WTC11 (cell line): ENCODE measurements at regions not wholly inside any gene's neighbourhood (a gene's known extent, or its start where the extent isn't known, plus 50 kb on each side); places are given as distances from the start of the nearest gene placed in this dataset.

Experiments
- ATAC-seq: fragments of 200-7000 bp; cut with Tn5 transposase; 2 replicates; pipeline ENCODE4 v1.10.0; 2021; ENCODE audit warnings: mild to moderate bottlenecking, moderate library complexity
- CTCF ChIA-PET: fragments of 300-600 bp; sonication (Branson Sonifier 250); formaldehyde crosslinking; loops from one replicate; lab custom pipeline; 2021; ENCODE audit warnings: antibody characterized with exemption; lab: Charles Lee
- POLR2A ChIA-PET: fragments of 350-600 bp; sonication (Branson Sonifier 250); formaldehyde crosslinking; loops from one replicate; lab custom pipeline; 2021; ENCODE audit warnings: antibody characterized with exemption; lab: Charles Lee
- DNase-seq: peaks from one replicate; pipeline ENCODE4 v3.0.0; 2021; ENCODE audit warnings: low spot score
- H3K27ac Mint-ChIP-seq: 2 replicates; pipeline ENCODE4 v1.8.0; 2021; ENCODE audit warnings: mixed read lengths
- H3K27me3 Mint-ChIP-seq: 2 replicates; pipeline ENCODE4 v1.8.0; 2021; ENCODE audit warnings: low read depth, mild to moderate bottlenecking, moderate library complexity, mixed read lengths
- H3K36me3 Mint-ChIP-seq: 2 replicates; pipeline ENCODE4 v1.8.0; 2021; ENCODE audit warnings: mixed read lengths
- H3K4me1 Mint-ChIP-seq: 2 replicates; pipeline ENCODE4 v1.8.0; 2022; ENCODE audit warnings: mixed read lengths
- H3K4me3 Mint-ChIP-seq: 2 replicates; pipeline ENCODE4 v1.8.0; 2021; ENCODE audit warnings: mild to moderate bottlenecking, moderate library complexity, mixed read lengths
- H3K9me3 Mint-ChIP-seq: 2 replicates; pipeline ENCODE4 v1.8.0; 2021; ENCODE audit warnings: mixed read lengths
- ATF1 ChIP-seq: sonication (generic); formaldehyde crosslinking; IDR thresholded peaks from 2 replicates; pipeline ENCODE4 v1.8.1; 2023; ENCODE audit warnings: mild to moderate bottlenecking, moderate library complexity, missing genetic modification reagents
- ELF4 ChIP-seq: sonication (generic); formaldehyde crosslinking; IDR thresholded peaks from 2 replicates; pipeline ENCODE4 v1.8.1; 2022; ENCODE audit warnings: low read depth, mild to moderate bottlenecking, moderate library complexity, missing genetic modification reagents
- EMX1 ChIP-seq: fragments of 250-450 bp; sonication (Bioruptor Pico); IDR thresholded peaks from 2 replicates; pipeline ENCODE4 v1.8.0; 2021; ENCODE audit warnings: mild to moderate bottlenecking
- ESRRA ChIP-seq: sonication (generic); formaldehyde crosslinking; IDR thresholded peaks from 2 replicates; pipeline ENCODE4 v1.8.1; 2022; ENCODE audit warnings: mild to moderate bottlenecking, missing genetic modification reagents, borderline replicate concordance
- GTF2I ChIP-seq: fragments of 250-450 bp; sonication (Bioruptor Pico); conservative IDR thresholded peaks from 2 replicates; pipeline ENCODE4 v1.4.0; 2021; ENCODE audit warnings: mild to moderate bottlenecking
- MYBL2 ChIP-seq: sonication (generic); formaldehyde crosslinking; IDR thresholded peaks from 2 replicates; pipeline ENCODE4 v1.8.1; 2023; ENCODE audit warnings: mild to moderate bottlenecking, moderate library complexity, missing genetic modification reagents
- NR2C2 ChIP-seq: sonication (generic); formaldehyde crosslinking; IDR thresholded peaks from 2 replicates; pipeline ENCODE4 v1.8.0; 2022; ENCODE audit warnings: mild to moderate bottlenecking, missing genetic modification reagents
- RELA ChIP-seq: sonication (generic); formaldehyde crosslinking; IDR thresholded peaks from 2 replicates; pipeline ENCODE4 v1.8.1; 2022; ENCODE audit warnings: missing genetic modification reagents, mild to moderate bottlenecking, borderline replicate concordance
- RORB ChIP-seq: fragments of 250-450 bp; sonication (Bioruptor Pico); IDR thresholded peaks from 2 replicates; pipeline ENCODE4 v1.9.0; 2021; ENCODE audit warnings: mild to moderate bottlenecking
- SMAD4 ChIP-seq: sonication (generic); formaldehyde crosslinking; IDR thresholded peaks from 2 replicates; pipeline ENCODE4 v1.8.0; 2022; ENCODE audit warnings: mild to moderate bottlenecking, missing genetic modification reagents
- TEAD4 ChIP-seq: sonication (generic); formaldehyde crosslinking; IDR thresholded peaks from 2 replicates; pipeline ENCODE4 v1.8.0; 2022; ENCODE audit warnings: mild to moderate bottlenecking, missing genetic modification reagents
- ZNF232 ChIP-seq: sonication (generic); formaldehyde crosslinking; IDR thresholded peaks from 2 replicates; pipeline ENCODE4 v1.8.0; 2022; ENCODE audit warnings: mild to moderate bottlenecking, missing genetic modification reagents
- ZNF671 ChIP-seq: fragments of 250-450 bp; sonication (Bioruptor Pico); IDR thresholded peaks from 2 replicates; pipeline ENCODE4 v1.8.0; 2021; ENCODE audit warnings: mild to moderate bottlenecking
- TF ChIP-seq, protein P1 (sequence below): fragments of 200-600 bp; IDR thresholded peaks from 2 replicates; pipeline ENCODE4 v1.8.0; 2022; ENCODE audit warnings: antibody characterized with exemption
- TF ChIP-seq, protein P2 (sequence below): fragments of 250-450 bp; sonication (Bioruptor Pico); conservative IDR thresholded peaks from 2 replicates; pipeline ENCODE4 v1.9.0; 2021; ENCODE audit warnings: mild to moderate bottlenecking
- TF ChIP-seq, protein P3 (sequence below): sonication (generic); formaldehyde crosslinking; IDR thresholded peaks from 2 replicates; pipeline ENCODE4 v1.8.0; 2023; ENCODE audit warnings: missing genetic modification reagents, mild to moderate bottlenecking, borderline replicate concordance
- TF ChIP-seq, protein P4 (sequence below): sonication (generic); formaldehyde crosslinking; IDR thresholded peaks from 2 replicates; pipeline ENCODE4 v1.8.1; 2023; ENCODE audit warnings: mild to moderate bottlenecking, missing genetic modification reagents
- TF ChIP-seq, protein P5 (sequence below): sonication (generic); formaldehyde crosslinking; IDR thresholded peaks from 2 replicates; pipeline ENCODE4 v1.8.0; 2023; ENCODE audit warnings: mild to moderate bottlenecking, missing genetic modification reagents

DNA sequence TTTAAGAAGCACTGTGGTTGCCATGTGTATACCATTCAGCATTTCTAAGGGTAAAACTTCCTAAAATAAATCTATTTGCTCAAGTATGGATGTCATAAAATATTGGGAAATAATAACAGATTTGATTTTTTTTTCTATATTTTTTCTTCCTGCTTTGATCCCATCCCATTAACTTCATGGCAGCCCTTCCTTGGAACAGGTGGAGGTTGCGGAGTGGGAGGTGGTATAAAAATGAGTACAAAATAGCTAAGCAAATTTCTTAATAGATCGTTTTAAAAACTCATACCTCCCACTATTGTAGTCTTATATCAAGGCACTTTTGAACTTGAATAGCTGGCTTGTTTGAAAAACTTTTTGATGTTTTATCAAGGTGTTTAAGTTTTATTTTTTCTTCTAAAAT, 152.1 kb upstream of the KYNU start:
- peaks cover 27% of the 10 kb centered on the region for H3K36me3 Mint-ChIP-seq

More for the DNA sequence above, 152.1 kb upstream of the KYNU start:
- Mint-ChIP-seq H3K4me3 (no peak overlapping the region), H3K27ac (no peak overlapping the region), H3K4me1 (peaks cover 21% of the 10 kb centered on the region), H3K9me3 (peaks cover 33% of the 10 kb centered on the region), H3K27me3 (no peaks in the 10 kb centered on the region; the same call in 1 of the 2 replicates)
- no peak for TF ChIP-seq ATF1 (CRISPR knock-in tag)
- no peak for TF ChIP-seq SMAD4 (CRISPR knock-in tag)
- no peak for TF ChIP-seq MYBL2
- TF ChIP-seq, protein P1, sequence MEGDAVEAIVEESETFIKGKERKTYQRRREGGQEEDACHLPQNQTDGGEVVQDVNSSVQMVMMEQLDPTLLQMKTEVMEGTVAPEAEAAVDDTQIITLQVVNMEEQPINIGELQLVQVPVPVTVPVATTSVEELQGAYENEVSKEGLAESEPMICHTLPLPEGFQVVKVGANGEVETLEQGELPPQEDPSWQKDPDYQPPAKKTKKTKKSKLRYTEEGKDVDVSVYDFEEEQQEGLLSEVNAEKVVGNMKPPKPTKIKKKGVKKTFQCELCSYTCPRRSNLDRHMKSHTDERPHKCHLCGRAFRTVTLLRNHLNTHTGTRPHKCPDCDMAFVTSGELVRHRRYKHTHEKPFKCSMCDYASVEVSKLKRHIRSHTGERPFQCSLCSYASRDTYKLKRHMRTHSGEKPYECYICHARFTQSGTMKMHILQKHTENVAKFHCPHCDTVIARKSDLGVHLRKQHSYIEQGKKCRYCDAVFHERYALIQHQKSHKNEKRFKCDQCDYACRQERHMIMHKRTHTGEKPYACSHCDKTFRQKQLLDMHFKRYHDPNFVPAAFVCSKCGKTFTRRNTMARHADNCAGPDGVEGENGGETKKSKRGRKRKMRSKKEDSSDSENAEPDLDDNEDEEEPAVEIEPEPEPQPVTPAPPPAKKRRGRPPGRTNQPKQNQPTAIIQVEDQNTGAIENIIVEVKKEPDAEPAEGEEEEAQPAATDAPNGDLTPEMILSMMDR, result no peak
- TF ChIP-seq, protein P2, sequence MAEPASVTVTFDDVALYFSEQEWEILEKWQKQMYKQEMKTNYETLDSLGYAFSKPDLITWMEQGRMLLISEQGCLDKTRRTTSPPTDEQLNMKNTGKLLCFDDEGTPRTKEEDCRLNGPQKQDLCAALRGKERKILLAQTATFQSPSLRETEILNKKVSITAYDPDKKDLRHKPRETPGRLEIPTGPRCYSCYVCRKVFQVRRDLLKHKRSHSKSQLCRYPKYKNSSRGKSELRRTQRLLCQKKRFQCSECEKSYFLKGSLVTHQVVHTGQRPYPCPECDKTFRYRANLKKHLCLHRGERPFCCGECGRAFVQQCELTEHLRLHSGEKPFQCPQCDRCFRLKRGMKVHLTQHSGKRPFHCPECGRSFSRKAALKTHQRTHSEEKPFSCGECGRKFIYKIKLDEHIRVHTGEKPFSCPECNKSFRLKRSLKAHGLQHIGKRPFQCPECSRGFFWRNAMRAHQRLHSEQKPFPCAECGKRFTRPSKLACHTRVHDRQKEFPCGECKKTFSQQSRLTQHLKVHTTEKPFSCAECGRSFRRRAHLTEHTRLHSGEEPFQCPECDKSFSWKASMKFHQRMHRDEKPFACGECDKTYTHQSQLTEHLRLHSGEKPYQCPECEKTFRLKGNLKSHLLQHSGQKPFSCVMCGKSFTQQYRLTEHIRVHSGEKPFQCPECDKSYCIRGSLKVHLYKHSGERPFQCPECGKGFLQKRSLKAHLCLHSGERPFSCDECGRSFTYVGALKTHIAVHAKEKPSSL, result no peak
- TF ChIP-seq GTF2I (CRISPR knock-in tag), result no peak
- TF ChIP-seq, protein P3, sequence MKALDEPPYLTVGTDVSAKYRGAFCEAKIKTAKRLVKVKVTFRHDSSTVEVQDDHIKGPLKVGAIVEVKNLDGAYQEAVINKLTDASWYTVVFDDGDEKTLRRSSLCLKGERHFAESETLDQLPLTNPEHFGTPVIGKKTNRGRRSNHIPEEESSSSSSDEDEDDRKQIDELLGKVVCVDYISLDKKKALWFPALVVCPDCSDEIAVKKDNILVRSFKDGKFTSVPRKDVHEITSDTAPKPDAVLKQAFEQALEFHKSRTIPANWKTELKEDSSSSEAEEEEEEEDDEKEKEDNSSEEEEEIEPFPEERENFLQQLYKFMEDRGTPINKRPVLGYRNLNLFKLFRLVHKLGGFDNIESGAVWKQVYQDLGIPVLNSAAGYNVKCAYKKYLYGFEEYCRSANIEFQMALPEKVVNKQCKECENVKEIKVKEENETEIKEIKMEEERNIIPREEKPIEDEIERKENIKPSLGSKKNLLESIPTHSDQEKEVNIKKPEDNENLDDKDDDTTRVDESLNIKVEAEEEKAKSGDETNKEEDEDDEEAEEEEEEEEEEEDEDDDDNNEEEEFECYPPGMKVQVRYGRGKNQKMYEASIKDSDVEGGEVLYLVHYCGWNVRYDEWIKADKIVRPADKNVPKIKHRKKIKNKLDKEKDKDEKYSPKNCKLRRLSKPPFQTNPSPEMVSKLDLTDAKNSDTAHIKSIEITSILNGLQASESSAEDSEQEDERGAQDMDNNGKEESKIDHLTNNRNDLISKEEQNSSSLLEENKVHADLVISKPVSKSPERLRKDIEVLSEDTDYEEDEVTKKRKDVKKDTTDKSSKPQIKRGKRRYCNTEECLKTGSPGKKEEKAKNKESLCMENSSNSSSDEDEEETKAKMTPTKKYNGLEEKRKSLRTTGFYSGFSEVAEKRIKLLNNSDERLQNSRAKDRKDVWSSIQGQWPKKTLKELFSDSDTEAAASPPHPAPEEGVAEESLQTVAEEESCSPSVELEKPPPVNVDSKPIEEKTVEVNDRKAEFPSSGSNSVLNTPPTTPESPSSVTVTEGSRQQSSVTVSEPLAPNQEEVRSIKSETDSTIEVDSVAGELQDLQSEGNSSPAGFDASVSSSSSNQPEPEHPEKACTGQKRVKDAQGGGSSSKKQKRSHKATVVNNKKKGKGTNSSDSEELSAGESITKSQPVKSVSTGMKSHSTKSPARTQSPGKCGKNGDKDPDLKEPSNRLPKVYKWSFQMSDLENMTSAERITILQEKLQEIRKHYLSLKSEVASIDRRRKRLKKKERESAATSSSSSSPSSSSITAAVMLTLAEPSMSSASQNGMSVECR (CRISPR knock-in tag), result no peak
- no peak for TF ChIP-seq NR2C2
- TF ChIP-seq, protein P4, sequence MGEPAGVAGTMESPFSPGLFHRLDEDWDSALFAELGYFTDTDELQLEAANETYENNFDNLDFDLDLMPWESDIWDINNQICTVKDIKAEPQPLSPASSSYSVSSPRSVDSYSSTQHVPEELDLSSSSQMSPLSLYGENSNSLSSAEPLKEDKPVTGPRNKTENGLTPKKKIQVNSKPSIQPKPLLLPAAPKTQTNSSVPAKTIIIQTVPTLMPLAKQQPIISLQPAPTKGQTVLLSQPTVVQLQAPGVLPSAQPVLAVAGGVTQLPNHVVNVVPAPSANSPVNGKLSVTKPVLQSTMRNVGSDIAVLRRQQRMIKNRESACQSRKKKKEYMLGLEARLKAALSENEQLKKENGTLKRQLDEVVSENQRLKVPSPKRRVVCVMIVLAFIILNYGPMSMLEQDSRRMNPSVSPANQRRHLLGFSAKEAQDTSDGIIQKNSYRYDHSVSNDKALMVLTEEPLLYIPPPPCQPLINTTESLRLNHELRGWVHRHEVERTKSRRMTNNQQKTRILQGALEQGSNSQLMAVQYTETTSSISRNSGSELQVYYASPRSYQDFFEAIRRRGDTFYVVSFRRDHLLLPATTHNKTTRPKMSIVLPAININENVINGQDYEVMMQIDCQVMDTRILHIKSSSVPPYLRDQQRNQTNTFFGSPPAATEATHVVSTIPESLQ (CRISPR knock-in tag), result no peak
- no peak for TF ChIP-seq ESRRA (CRISPR knock-in tag)
- TF ChIP-seq RORB (CRISPR knock-in tag), result no peak
- no peak for TF ChIP-seq ELF4 (CRISPR knock-in tag)
- TF ChIP-seq TEAD4 (CRISPR knock-in tag), result no peak
- TF ChIP-seq ZNF671 (CRISPR knock-in tag), result no peak
- TF ChIP-seq, protein P5, sequence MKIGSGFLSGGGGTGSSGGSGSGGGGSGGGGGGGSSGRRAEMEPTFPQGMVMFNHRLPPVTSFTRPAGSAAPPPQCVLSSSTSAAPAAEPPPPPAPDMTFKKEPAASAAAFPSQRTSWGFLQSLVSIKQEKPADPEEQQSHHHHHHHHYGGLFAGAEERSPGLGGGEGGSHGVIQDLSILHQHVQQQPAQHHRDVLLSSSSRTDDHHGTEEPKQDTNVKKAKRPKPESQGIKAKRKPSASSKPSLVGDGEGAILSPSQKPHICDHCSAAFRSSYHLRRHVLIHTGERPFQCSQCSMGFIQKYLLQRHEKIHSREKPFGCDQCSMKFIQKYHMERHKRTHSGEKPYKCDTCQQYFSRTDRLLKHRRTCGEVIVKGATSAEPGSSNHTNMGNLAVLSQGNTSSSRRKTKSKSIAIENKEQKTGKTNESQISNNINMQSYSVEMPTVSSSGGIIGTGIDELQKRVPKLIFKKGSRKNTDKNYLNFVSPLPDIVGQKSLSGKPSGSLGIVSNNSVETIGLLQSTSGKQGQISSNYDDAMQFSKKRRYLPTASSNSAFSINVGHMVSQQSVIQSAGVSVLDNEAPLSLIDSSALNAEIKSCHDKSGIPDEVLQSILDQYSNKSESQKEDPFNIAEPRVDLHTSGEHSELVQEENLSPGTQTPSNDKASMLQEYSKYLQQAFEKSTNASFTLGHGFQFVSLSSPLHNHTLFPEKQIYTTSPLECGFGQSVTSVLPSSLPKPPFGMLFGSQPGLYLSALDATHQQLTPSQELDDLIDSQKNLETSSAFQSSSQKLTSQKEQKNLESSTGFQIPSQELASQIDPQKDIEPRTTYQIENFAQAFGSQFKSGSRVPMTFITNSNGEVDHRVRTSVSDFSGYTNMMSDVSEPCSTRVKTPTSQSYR (CRISPR knock-in tag), result no peak
- no peak for TF ChIP-seq RELA (CRISPR knock-in tag)
- TF ChIP-seq EMX1 (CRISPR knock-in tag), result no peak
- TF ChIP-seq ZNF232, result no peak
- ChIA-PET CTCF (no interaction called here), POLR2A (no interaction called here)
- DNase-seq, result no peak
- ATAC-seq, result no peak
